HepG2 (cell line): ENCODE measurements at regions not wholly inside any gene's neighbourhood (a gene's known extent, or its start where the extent isn't known, plus 50 kb on each side); places are given as distances from the start of the nearest gene placed in this dataset.
A peak's percentile ranks its signal among the peaks of the same experiment; 100 is the strongest.

Experiments
- NKX3-1 ChIP-seq: sonication (generic); formaldehyde crosslinking; IDR thresholded peaks from 2 replicates; pipeline ENCODE4 v1.5.0; 2020; ENCODE audit warnings: missing genetic modification reagents
- NR2C2 ChIP-seq: sonication (generic); formaldehyde crosslinking; IDR thresholded peaks from 2 replicates; pipeline ENCODE4 v1.4.0; 2020; ENCODE audit warnings: missing genetic modification reagents, mild to moderate bottlenecking, moderate library complexity, borderline replicate concordance
- NRL ChIP-seq: sonication (generic); formaldehyde crosslinking; IDR thresholded peaks from 2 replicates; pipeline ENCODE4 v1.5.0; 2020; ENCODE audit warnings: missing genetic modification reagents, mild to moderate bottlenecking, moderate library complexity, borderline replicate concordance
- PITX1 ChIP-seq: sonication (generic); formaldehyde crosslinking; IDR thresholded peaks from 2 replicates; pipeline ENCODE4 v1.5.1; 2020; ENCODE audit warnings: mild to moderate bottlenecking, missing genetic modification reagents
- RAD21 ChIP-seq: fragments of 450-650 bp; formaldehyde crosslinking; IDR thresholded peaks from 2 replicates; pipeline ENCODE4 v1.5.0; 2020; ENCODE audit warnings: mild to moderate bottlenecking
- RARA ChIP-seq: IDR thresholded peaks from 2 replicates; pipeline ENCODE4 v1.6.1; 2016; ENCODE audit warnings: missing genetic modification reagents, missing compliant biosample characterization
- RFX1 ChIP-seq: fragments of 450-650 bp; IDR thresholded peaks from 2 replicates; pipeline ENCODE4 v1.6.1; 2017
- STAG1 ChIP-seq: sonication (generic); formaldehyde crosslinking; IDR thresholded peaks from 2 replicates; pipeline ENCODE4 v1.4.0; 2020; ENCODE audit warnings: missing genetic modification reagents
- ZFYVE20 ChIP-seq: sonication (generic); formaldehyde crosslinking; IDR thresholded peaks from 2 replicates; pipeline ENCODE4 v1.8.0; 2023; ENCODE audit warnings: low read depth, mild to moderate bottlenecking, moderate library complexity, missing genetic modification reagents, borderline replicate concordance
- ZNF382 ChIP-seq: sonication (generic); formaldehyde crosslinking; IDR thresholded peaks from 2 replicates; pipeline ENCODE4 v1.5.0; 2020; ENCODE audit warnings: missing genetic modification reagents, mild to moderate bottlenecking, borderline replicate concordance
- ZNF432 ChIP-seq: sonication (generic); formaldehyde crosslinking; IDR thresholded peaks from 2 replicates; pipeline ENCODE4 v1.5.0; 2020; ENCODE audit warnings: missing genetic modification reagents, mild to moderate bottlenecking, borderline replicate concordance
- TF ChIP-seq, protein P1 (sequence below): sonication (generic); formaldehyde crosslinking; IDR thresholded peaks from 2 replicates; pipeline ENCODE4 v1.4.0; 2020; ENCODE audit warnings: missing genetic modification reagents
- TF ChIP-seq, protein P2 (sequence below): sonication (generic); formaldehyde crosslinking; IDR thresholded peaks from 2 replicates; pipeline ENCODE4 v1.8.1; 2022; ENCODE audit warnings: mild to moderate bottlenecking, missing genetic modification reagents
- TF ChIP-seq, protein P3 (sequence below): sonication (generic); formaldehyde crosslinking; IDR thresholded peaks from 2 replicates; pipeline ENCODE4 v1.5.0; 2020; ENCODE audit warnings: missing genetic modification reagents, mild to moderate bottlenecking, borderline replicate concordance
- TF ChIP-seq, protein P4 (sequence below): sonication (generic); formaldehyde crosslinking; IDR thresholded peaks from 2 replicates; pipeline ENCODE4 v1.5.0; 2020; ENCODE audit warnings: mild to moderate bottlenecking, missing genetic modification reagents, borderline replicate concordance

DNA sequence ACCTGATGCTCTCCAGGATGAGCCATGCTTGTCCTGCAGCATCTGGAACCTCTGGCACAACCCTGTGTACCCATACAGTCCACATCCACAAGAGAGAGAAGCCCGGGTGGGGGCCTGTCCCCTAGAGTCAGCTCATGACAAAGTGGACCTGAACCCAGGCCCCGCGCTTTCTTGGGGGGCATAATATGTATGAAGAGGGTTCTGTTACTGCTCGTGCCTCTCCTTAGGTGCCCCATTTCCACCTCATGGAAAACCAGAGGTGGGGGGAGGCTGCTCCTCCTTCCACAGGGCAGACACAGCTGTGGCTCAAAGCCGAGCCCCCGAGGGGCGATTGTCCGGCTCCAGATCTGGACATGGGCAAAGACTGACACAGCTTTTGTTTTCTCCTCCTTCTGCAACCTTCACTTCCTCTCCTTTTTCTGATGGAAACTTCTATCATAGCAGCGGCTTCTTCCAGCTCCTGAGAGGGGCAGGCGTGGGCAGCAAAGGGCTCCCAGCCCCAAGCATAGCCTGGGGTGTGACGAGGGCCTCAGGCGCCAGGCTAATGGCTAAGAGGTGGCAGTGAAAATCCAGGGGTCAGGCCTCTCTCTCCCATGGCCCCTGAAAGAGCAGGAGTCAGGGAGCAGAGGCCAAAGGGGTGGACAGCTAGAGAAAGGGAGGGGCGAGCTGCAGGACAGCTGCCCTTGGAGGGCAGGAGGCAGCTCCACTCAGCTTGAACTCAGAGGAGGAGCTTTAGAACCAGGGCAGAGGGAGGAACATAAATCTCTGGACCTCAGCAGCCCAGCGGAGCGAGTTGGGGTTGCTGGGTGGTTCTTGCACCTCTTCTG lies 155.5 kb downstream of the ZFP36L2 start (continued):
- TF ChIP-seq, protein P1, sequence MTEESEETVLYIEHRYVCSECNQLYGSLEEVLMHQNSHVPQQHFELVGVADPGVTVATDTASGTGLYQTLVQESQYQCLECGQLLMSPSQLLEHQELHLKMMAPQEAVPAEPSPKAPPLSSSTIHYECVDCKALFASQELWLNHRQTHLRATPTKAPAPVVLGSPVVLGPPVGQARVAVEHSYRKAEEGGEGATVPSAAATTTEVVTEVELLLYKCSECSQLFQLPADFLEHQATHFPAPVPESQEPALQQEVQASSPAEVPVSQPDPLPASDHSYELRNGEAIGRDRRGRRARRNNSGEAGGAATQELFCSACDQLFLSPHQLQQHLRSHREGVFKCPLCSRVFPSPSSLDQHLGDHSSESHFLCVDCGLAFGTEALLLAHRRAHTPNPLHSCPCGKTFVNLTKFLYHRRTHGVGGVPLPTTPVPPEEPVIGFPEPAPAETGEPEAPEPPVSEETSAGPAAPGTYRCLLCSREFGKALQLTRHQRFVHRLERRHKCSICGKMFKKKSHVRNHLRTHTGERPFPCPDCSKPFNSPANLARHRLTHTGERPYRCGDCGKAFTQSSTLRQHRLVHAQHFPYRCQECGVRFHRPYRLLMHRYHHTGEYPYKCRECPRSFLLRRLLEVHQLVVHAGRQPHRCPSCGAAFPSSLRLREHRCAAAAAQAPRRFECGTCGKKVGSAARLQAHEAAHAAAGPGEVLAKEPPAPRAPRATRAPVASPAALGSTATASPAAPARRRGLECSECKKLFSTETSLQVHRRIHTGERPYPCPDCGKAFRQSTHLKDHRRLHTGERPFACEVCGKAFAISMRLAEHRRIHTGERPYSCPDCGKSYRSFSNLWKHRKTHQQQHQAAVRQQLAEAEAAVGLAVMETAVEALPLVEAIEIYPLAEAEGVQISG, result peak; percentile 61
- TF ChIP-seq STAG1 (no peak; the same call in 1 of the 2 replicates), ZNF382 (CRISPR knock-in tag) (no peak), RFX1 (no peak), ZNF432 (no peak), NKX3-1 (CRISPR knock-in tag) (no peak), RAD21 (CRISPR knock-in tag) (peak; percentile 31; the same call in 1 of the 2 replicates), PITX1 (peak; percentile 74), NRL (CRISPR knock-in tag) (0 out of 2 replicates have a peak, but pooled peaks have one; percentile 77), RARA (CRISPR knock-in tag) (peak; percentile 48), NR2C2 (peak; percentile 52; the same call in 1 of the 2 replicates), ZFYVE20 (CRISPR knock-in tag) (no peak)
- TF ChIP-seq, protein P2, sequence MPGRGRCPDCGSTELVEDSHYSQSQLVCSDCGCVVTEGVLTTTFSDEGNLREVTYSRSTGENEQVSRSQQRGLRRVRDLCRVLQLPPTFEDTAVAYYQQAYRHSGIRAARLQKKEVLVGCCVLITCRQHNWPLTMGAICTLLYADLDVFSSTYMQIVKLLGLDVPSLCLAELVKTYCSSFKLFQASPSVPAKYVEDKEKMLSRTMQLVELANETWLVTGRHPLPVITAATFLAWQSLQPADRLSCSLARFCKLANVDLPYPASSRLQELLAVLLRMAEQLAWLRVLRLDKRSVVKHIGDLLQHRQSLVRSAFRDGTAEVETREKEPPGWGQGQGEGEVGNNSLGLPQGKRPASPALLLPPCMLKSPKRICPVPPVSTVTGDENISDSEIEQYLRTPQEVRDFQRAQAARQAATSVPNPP (CRISPR knock-in tag), result no peak
- TF ChIP-seq, protein P3, sequence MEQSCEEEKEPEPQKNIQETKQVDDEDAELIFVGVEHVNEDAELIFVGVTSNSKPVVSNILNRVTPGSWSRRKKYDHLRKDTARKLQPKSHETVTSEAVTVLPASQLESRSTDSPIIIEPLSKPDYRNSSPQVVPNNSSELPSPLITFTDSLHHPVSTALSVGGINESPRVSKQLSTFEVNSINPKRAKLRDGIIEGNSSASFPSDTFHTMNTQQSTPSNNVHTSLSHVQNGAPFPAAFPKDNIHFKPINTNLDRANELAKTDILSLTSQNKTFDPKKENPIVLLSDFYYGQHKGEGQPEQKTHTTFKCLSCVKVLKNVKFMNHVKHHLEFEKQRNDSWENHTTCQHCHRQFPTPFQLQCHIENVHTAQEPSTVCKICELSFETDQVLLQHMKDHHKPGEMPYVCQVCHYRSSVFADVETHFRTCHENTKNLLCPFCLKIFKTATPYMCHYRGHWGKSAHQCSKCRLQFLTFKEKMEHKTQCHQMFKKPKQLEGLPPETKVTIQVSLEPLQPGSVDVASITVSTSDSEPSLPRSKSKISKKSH (CRISPR knock-in tag), result peak; percentile 59; the same call in 1 of the 2 replicates
- TF ChIP-seq, protein P4, sequence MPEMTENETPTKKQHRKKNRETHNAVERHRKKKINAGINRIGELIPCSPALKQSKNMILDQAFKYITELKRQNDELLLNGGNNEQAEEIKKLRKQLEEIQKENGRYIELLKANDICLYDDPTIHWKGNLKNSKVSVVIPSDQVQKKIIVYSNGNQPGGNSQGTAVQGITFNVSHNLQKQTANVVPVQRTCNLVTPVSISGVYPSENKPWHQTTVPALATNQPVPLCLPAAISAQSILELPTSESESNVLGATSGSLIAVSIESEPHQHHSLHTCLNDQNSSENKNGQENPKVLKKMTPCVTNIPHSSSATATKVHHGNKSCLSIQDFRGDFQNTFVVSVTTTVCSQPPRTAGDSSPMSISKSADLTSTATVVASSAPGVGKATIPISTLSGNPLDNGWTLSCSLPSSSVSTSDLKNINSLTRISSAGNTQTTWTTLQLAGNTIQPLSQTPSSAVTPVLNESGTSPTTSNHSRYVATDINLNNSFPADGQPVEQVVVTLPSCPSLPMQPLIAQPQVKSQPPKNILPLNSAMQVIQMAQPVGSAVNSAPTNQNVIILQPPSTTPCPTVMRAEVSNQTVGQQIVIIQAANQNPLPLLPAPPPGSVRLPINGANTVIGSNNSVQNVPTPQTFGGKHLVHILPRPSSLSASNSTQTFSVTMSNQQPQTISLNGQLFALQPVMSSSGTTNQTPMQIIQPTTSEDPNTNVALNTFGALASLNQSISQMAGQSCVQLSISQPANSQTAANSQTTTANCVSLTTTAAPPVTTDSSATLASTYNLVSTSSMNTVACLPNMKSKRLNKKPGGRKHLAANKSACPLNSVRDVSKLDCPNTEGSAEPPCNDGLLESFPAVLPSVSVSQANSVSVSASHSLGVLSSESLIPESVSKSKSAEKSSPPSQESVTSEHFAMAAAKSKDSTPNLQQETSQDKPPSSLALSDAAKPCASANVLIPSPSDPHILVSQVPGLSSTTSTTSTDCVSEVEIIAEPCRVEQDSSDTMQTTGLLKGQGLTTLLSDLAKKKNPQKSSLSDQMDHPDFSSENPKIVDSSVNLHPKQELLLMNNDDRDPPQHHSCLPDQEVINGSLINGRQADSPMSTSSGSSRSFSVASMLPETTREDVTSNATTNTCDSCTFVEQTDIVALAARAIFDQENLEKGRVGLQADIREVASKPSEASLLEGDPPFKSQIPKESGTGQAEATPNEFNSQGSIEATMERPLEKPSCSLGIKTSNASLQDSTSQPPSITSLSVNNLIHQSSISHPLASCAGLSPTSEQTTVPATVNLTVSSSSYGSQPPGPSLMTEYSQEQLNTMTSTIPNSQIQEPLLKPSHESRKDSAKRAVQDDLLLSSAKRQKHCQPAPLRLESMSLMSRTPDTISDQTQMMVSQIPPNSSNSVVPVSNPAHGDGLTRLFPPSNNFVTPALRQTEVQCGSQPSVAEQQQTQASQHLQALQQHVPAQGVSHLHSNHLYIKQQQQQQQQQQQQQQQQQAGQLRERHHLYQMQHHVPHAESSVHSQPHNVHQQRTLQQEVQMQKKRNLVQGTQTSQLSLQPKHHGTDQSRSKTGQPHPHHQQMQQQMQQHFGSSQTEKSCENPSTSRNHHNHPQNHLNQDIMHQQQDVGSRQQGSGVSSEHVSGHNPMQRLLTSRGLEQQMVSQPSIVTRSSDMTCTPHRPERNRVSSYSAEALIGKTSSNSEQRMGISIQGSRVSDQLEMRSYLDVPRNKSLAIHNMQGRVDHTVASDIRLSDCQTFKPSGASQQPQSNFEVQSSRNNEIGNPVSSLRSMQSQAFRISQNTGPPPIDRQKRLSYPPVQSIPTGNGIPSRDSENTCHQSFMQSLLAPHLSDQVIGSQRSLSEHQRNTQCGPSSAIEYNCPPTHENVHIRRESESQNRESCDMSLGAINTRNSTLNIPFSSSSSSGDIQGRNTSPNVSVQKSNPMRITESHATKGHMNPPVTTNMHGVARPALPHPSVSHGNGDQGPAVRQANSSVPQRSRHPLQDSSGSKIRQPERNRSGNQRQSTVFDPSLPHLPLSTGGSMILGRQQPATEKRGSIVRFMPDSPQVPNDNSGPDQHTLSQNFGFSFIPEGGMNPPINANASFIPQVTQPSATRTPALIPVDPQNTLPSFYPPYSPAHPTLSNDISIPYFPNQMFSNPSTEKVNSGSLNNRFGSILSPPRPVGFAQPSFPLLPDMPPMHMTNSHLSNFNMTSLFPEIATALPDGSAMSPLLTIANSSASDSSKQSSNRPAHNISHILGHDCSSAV (CRISPR knock-in tag), result no peak
